ENCODE measurements at regions not wholly inside any gene's neighbourhood (a gene's known extent, or its start where the extent isn't known, plus 50 kb on each side); places are given as distances from the start of the nearest gene placed in this dataset.
"Not testable (repeated sequence)": the region's sequence is repeated elsewhere in the genome, so short reads cannot be mapped to it uniquely, and the experiment has no call there.

- H3K27ac ChIP-seq (ENCODE audit: low read length) = no peak overlapping the region
- H3K9me3 ChIP-seq (ENCODE audit: control insufficient read depth, low read depth, low read length) = no peaks in the 10 kb centered on the region
- peaks cover 7% of the 10 kb centered on the region for H3K4me1 ChIP-seq (ENCODE audit: control insufficient read depth, insufficient read depth, low read length)
- DNase-seq = no peak
- no peak overlapping the region for H3K4me3 ChIP-seq (ENCODE audit: low read length)
- no peaks in the 10 kb centered on the region for H3K36me3 ChIP-seq (ENCODE audit: control insufficient read depth, insufficient read depth, low read length)
- no peaks in the 10 kb centered on the region for H3K27me3 ChIP-seq (ENCODE audit: control insufficient read depth, insufficient read depth, low read length)
- no CpG with 5 or more reads among the region's 3 CpGs for WGBS (ENCODE audit: insufficient coverage, low lambda C conversion rate)
Observed at GRCh38 chr2:95685513-95685912, 93.7 kb downstream of the TRIM43 start.

GRCh38 chr2:95686056-95686825 is 94.4 kb downstream of the TRIM43 start:
- not testable (repeated sequence) for H3K36me3 ChIP-seq (ENCODE audit: control insufficient read depth, insufficient read depth, low read length); DNase-seq; H3K9me3 ChIP-seq (ENCODE audit: control insufficient read depth, low read depth, low read length); H3K4me1 ChIP-seq (ENCODE audit: control insufficient read depth, insufficient read depth, low read length); H3K4me3 ChIP-seq (ENCODE audit: low read length); H3K27me3 ChIP-seq (ENCODE audit: control insufficient read depth, insufficient read depth, low read length); H3K27ac ChIP-seq (ENCODE audit: low read length)
- 60% methylated on average over 1 of the region's 5 CpGs for WGBS (ENCODE audit: insufficient coverage, low lambda C conversion rate)

DNA sequence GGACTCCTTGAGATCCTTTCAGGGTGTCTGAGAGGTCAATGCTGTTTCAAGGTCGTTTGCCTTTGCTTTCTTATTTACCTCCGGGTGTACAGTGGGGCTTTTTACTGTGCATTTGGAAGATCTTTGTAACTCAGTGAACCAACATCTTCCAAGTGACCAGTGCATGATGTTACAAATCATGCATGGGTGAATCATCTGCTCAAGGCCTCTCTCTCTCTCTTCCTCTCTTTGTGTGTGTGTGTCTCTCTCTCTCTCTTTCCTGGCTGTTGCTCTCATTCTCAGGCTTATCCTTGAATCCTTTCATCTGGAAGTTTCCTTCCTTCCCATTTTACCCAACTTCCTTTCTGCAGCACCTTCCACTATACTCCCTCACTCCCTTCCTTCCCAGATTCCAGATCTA is 96.1 kb downstream of the TRIM43 start:
- not testable (repeated sequence) for H3K9me3 ChIP-seq (ENCODE audit: control insufficient read depth, low read depth, low read length); H3K27ac ChIP-seq (ENCODE audit: low read length); H3K4me3 ChIP-seq (ENCODE audit: low read length); H3K36me3 ChIP-seq (ENCODE audit: control insufficient read depth, insufficient read depth, low read length); H3K27me3 ChIP-seq (ENCODE audit: control insufficient read depth, insufficient read depth, low read length); DNase-seq; H3K4me1 ChIP-seq (ENCODE audit: control insufficient read depth, insufficient read depth, low read length)
- WGBS (ENCODE audit: insufficient coverage, low lambda C conversion rate) = no CpG with 5 or more reads among the region's 2 CpGs

- H3K36me3 ChIP-seq (ENCODE audit: control insufficient read depth, insufficient read depth, low read length); H3K4me3 ChIP-seq (ENCODE audit: low read length); H3K27ac ChIP-seq (ENCODE audit: low read length); H3K4me1 ChIP-seq (ENCODE audit: control insufficient read depth, insufficient read depth, low read length); H3K9me3 ChIP-seq (ENCODE audit: control insufficient read depth, low read depth, low read length); H3K27me3 ChIP-seq (ENCODE audit: control insufficient read depth, insufficient read depth, low read length): not testable (repeated sequence)
- peak in 1 of 2 donors; percentile 35 for DNase-seq
- 33% methylated on average over 3 of the region's 7 CpGs for WGBS (ENCODE audit: insufficient coverage, low lambda C conversion rate)
Observed at GRCh38 chr2:95691210-95691609, 99.4 kb downstream of the TRIM43 start.

DNA sequence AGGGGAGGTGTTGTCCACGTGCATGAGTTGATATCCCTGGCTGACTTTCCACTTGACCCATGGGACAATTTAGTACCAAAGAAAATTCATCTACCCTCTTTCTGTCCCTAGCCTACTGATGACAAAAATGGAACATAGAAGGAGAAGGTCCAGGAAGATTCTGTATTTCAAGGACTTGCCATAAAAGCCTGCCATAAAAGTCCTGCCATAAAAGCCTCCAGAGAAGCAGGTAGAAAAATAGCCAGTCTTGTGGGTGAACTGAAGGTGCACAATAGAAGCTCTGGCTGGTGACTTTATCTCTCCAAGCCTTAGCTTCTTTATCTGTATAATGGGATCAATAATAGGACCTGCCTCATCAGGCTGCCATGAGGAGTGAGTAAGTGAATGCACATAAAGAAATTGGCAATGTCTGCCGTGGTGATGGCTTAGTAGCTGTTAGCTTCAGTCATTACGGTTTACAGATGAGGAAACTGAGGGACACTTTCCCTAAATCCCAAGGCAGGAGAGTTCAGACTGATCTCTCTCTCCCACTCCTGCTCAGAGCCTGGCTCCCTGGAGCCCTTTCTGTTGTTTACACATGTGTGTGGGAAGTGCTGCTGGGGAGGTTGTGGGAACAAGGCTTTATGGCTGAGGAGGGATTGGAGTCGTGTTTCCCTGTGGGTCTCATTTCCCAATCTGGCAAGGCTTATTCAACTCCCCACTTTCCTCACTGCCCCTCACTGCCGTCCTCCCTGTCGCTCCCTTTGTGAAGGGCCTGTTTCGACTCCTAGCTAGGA is 101.5 kb downstream of the TRIM43 start:
- not testable (repeated sequence) for H3K27ac ChIP-seq (ENCODE audit: low read length); DNase-seq; H3K9me3 ChIP-seq (ENCODE audit: control insufficient read depth, low read depth, low read length); H3K27me3 ChIP-seq (ENCODE audit: control insufficient read depth, insufficient read depth, low read length); H3K4me3 ChIP-seq (ENCODE audit: low read length); H3K36me3 ChIP-seq (ENCODE audit: control insufficient read depth, insufficient read depth, low read length); H3K4me1 ChIP-seq (ENCODE audit: control insufficient read depth, insufficient read depth, low read length)
- 50% methylated on average over 1 of the region's 7 CpGs for WGBS (ENCODE audit: insufficient coverage, low lambda C conversion rate)

GRCh38 chr2:95695613-95696012 is 103.8 kb downstream of the TRIM43 start:
- no peak for DNase-seq
- Histone ChIP-seq H3K27me3 (ENCODE audit: control insufficient read depth, insufficient read depth, low read length) (no peaks in the 10 kb centered on the region), H3K9me3 (ENCODE audit: control insufficient read depth, low read depth, low read length) (no peaks in the 10 kb centered on the region), H3K36me3 (ENCODE audit: control insufficient read depth, insufficient read depth, low read length) (no peaks in the 10 kb centered on the region), H3K27ac (ENCODE audit: low read length) (no peak overlapping the region), H3K4me1 (ENCODE audit: control insufficient read depth, insufficient read depth, low read length) (peaks cover 7% of the 10 kb centered on the region), H3K4me3 (ENCODE audit: low read length) (no peak overlapping the region)
- no CpG with 5 or more reads among the region's 4 CpGs for WGBS (ENCODE audit: insufficient coverage, low lambda C conversion rate)

GRCh38 chr2:95698146-95698545 is 106.3 kb downstream of the TRIM43 start:
- Histone ChIP-seq H3K4me1 (ENCODE audit: control insufficient read depth, insufficient read depth, low read length) (peaks cover 8% of the 10 kb centered on the region), H3K4me3 (ENCODE audit: low read length) (no peak overlapping the region), H3K27ac (ENCODE audit: low read length) (no peak overlapping the region), H3K9me3 (ENCODE audit: control insufficient read depth, low read depth, low read length) (no peaks in the 10 kb centered on the region), H3K27me3 (ENCODE audit: control insufficient read depth, insufficient read depth, low read length) (no peaks in the 10 kb centered on the region), H3K36me3 (ENCODE audit: control insufficient read depth, insufficient read depth, low read length) (no peaks in the 10 kb centered on the region)
- 80% methylated on average over 2 of the region's 4 CpGs for WGBS (ENCODE audit: insufficient coverage, low lambda C conversion rate)
- no peak for DNase-seq

GRCh38 chr2:95699201-95700184 is 107.7 kb downstream of the TRIM43 start:
- not testable (repeated sequence) for H3K4me1 ChIP-seq (ENCODE audit: control insufficient read depth, insufficient read depth, low read length); H3K27me3 ChIP-seq (ENCODE audit: control insufficient read depth, insufficient read depth, low read length); H3K27ac ChIP-seq (ENCODE audit: low read length); DNase-seq; H3K36me3 ChIP-seq (ENCODE audit: control insufficient read depth, insufficient read depth, low read length); H3K9me3 ChIP-seq (ENCODE audit: control insufficient read depth, low read depth, low read length); H3K4me3 ChIP-seq (ENCODE audit: low read length)
- WGBS (ENCODE audit: insufficient coverage, low lambda C conversion rate) = 80% methylated on average over 1 of the region's 5 CpGs

DNA sequence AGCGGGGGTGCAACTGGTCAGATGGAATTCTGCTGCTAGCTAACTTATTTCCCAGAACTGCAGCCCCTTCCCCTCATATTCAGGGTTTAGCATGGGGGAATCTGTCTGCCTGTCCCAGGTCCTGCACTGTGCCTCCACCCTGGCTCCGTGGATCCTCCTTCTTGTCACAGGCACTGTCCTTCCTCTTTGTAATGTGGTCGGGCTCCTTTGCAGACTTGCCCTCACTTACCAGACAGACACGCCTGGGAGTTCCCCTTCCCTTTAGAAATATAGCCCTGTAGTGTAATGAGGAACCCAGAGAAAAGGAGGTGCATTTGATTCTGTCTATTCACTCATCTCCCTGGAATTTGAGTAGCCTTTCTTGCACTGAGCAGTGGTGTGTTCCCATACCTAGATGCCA is 108.7 kb downstream of the TRIM43 start:
- Histone ChIP-seq H3K27ac (ENCODE audit: low read length) (no peak overlapping the region), H3K4me1 (ENCODE audit: control insufficient read depth, insufficient read depth, low read length) (peaks cover 8% of the 10 kb centered on the region), H3K36me3 (ENCODE audit: control insufficient read depth, insufficient read depth, low read length) (no peaks in the 10 kb centered on the region), H3K9me3 (ENCODE audit: control insufficient read depth, low read depth, low read length) (no peaks in the 10 kb centered on the region), H3K27me3 (ENCODE audit: control insufficient read depth, insufficient read depth, low read length) (no peaks in the 10 kb centered on the region), H3K4me3 (ENCODE audit: low read length) (no peak overlapping the region)
- DNase-seq = peak in 1 of 2 donors; percentile 72
- no CpG with 5 or more reads among the region's 4 CpGs for WGBS (ENCODE audit: insufficient coverage, low lambda C conversion rate)

- no peak overlapping the region for H3K27ac ChIP-seq (ENCODE audit: low read length)
- H3K9me3 ChIP-seq (ENCODE audit: control insufficient read depth, low read depth, low read length) = no peaks in the 10 kb centered on the region
- no peaks in the 10 kb centered on the region for H3K27me3 ChIP-seq (ENCODE audit: control insufficient read depth, insufficient read depth, low read length)
- no peaks in the 10 kb centered on the region for H3K36me3 ChIP-seq (ENCODE audit: control insufficient read depth, insufficient read depth, low read length)
- H3K4me3 ChIP-seq (ENCODE audit: low read length) = no peak overlapping the region
- WGBS (ENCODE audit: insufficient coverage, low lambda C conversion rate) = no CpG with 5 or more reads among the region's 7 CpGs
- DNase-seq = no peak
- H3K4me1 ChIP-seq (ENCODE audit: control insufficient read depth, insufficient read depth, low read length) = peaks cover 8% of the 10 kb centered on the region
Observed at GRCh38 chr2:95702471-95702870, 110.7 kb downstream of the TRIM43 start.

All from large intestine (tissue), 3 donors.